ENCODE measurements at regions not wholly inside any gene's neighbourhood (a gene's known extent, or its start where the extent isn't known, plus 50 kb on each side); places are given as distances from the start of the nearest gene placed in this dataset.

DNA sequence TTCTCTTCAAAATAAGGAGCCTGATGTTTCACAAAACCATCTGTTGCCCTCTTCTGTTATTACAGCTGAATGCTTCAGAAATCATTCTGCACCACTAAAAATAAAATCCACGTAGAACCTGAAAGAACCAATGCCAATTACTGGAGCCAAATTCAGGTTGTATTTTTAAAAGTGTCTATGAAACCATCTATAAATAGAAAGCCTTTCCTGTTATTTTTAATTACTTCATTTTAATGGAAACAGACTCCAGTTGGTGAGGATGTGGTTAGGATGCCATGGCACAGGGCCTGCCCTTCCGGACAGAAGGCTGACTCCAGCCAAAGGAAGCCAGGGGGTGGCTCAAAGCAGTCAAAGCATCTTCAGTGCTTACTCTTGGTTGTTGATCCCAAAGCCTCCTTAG is 119.8 kb downstream of the TENT4A start:
- DNase-seq, result no peak

DNA sequence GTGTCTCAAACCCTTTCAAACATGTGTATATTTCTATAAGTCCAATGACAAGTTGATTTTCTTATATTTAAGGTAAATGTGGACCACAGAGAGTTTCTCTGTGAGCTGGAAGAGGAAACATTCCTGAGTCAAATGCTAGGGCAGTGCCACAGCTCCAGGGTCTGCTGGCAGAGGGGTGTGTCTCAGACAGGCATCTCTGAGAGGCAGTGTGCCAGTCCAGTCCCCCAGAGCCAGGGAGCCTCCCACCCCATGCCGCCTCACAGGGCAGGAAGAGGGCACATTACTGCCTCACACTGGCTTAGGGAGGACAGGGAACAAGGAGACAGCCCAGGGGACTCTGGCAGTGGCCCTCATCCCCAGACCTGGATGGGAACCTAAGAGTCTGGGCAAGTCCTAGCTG is 120.2 kb downstream of the TENT4A start:
- no peak for DNase-seq

DNA sequence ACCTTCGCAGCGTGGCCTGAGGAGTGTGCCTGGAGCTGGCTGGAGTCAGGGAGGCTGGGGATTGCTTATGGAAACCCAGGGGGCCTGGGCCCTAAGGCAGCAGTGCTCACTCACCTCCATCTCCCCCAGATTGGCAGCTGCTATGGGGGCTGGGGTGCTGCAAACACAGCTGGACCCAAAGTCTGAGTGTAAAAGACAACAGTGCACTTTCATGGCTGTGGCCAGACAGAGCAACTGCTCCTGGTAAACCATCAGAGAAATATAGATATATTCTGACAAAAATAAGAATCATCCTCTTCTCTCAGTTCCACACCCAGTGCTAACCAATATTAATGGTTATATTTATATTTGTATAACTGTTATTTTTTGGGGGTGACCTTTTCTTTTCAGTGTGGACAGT is 123.9 kb downstream of the TENT4A start:
- DNase-seq, result no peak

DNA sequence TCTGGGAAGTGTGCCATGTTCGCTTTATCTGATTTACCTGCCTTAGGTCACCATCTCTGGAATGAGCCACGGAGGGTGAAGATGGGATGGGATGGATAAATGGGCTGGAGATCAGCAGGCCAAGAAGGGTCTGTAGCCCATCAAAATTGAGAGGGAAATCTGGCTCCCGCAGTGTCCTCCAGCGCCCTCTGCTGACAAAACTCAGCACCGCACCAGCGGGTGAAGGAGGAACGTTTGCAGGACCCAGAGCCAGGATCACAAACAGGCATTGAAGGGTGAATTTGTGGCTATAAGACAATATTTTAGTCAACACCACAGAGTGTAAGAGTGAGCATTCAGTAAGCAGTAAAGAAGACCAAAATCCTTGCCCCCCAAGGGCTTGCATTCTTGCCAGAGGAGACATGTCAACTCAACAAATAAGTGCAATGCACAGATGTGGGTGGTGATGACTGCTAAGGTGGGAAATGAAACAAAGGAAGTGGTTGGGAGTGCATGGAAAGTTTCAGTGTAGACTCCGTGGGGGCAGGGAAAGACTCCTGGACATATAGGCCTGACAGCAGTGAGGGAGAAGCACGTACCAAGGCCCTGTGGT is 124.4 kb downstream of the TENT4A start:
- no peak for DNase-seq

DNA sequence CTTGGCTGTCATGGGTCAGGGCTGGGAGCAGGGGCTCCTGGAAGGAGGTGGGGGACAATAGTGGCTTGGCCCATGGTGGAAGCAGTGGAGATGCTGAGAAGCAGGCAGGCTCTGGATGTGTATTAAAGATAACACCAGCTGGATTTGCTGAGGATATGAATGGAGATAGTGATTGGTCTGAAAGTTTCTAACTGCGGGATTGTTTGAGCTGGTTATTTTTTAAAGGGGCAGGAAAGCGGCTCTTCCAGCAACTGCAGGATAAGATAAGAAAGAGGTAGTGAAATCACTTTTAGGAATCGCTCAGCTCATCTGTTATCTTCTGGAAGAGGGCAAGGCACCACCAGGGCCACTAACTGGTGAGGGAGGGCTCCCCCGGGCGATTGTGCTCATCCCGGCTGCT is 125.5 kb downstream of the TENT4A start:
- no peak for DNase-seq

DNA sequence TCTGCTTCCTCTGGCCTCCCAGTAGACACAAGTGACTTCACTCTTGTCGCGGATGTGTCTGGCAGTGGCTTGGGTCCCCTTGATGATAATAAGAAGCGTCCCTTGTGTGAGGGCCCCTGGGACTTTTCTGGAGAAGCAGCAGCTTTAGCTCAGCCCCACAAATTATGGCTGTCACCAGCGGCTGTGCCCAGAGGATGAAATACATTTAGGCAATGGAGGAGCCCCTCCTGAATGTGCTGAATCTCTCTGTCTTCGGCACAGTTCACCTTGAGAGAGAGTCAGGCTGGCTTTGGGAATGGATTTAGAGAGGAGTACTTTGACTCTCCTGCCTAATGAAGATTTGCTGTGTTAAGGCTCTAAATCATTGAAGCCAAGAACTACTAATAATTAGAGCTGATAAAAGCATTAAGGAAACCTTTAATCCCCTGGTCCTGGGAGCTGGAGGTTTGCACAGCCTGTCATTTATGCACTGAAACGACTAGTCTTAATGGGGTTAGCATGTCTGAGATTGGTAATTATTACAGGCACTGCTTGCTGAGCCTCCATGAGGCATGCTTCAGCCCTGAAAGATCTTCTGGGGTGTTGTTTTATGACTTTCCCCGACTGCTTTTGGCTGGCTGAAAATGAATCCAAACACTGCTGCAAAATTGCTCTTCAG is 127.0 kb downstream of the TENT4A start:
- no peak for DNase-seq

DNA sequence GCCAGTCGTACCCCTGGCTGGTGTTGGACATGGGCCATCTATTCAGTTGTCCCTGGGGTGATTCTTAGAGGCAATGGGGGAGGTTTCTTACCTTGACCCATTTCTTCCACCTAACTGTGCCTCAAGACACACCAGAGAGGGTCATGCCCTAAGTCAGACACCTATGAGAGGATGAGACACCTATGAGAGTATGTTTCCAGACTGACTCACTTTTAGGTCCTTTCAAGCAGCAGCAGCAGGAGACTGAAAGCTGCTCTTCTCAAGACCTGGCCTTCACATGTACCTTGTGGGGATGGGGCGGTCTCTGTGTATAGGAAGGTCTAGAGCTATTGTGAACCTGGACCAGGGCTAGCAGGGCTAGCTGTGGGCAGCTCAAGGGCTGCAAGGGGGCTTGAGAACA is 130.1 kb downstream of the TENT4A start:
- DNase-seq, result no peak

DNA sequence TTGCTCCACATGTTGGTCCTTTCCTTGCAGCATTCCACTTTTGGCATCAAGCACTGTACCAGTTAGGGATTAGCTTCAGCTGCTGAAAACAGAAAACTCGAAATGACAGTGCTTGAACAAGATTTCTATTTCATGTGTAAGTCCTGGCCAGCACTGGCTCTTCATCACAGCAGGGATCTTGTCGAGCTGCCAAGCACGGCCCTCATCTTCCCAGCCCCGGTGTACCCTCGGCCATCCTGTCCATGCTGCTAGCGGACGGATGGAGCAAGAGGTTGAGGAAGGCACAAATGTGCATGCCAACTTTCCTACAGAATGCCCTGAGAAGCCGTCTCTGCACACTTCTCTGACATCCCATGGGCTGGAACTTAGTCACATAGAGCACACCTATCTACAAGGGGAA is 130.6 kb downstream of the TENT4A start:
- no peak for DNase-seq

DNA sequence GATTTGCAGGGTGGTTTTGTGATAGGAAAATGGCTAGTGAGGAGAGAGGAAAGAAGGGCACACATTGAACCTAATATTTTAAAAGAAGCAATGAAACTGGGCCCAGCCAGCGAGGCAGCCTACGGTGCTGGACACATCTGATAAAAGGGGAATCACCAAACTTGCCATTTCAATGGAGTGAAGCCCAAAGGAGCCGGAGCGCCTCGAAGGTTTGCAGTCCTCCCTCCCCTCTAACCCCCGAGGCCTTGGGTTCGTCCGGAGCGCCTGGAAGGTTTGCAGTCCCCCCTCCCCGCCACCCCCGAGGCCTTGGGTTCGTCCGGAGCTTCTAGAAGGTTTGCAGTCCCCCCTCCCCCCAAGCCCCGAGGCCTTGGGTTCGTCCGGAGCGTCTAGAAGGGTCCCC is 132.6 kb downstream of the TENT4A start:
- no peak for DNase-seq

DNA sequence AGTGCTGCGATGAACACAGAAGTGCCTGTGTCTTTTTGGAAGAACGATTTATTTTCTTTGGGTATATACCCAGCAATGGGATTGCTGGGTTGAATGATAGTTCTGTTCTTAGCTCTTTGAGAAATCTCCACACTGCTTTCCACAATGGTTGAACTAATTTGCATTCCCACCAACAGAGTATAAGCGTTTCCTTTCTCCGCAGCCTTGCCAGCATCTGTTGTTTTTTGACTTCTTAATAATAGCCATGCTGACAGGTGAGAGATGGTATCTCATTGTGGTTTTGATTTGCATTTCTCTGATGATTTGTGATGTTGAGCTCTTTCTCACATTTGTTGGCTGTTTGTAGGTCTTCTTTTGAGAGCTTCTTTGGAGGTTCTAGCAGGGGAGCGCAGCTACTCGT is 134.6 kb downstream of the TENT4A start:
- no peak for DNase-seq

DNA sequence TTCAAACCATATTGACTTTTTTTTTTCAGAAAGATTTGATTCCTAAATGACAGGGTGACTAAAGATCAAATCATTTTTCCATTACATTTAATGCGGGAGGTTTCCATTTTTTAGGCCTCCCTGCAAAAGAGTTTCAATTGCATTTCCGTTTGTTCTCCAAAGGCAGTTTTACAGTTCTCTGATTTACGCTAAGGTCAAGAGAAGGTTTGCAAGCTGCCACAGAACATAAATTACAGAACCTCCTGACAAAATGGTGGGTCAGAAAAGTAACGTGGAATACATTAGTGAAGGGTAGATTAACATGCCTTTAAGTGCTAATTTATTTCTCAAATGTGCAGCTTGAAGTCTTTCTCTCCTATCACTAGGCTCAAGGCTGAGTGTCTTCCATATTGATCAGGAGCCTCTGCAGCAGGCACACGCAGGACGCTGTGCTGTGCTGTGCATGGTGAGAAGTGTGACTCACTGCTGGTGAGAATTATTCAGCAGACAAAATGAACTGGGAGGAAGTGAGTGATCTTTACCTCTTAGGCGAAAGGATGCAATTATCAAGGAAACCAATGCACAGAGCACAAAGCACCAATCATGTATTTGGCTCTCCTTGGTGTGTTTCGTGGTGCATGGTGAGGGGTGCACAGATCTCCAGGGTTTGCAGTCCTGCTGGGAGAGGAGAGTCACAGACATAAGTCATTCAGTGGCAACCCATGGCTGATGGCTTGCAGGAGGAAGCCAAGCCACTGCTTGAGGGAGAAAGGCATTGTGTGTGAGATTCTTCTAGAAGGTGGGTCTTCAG is 136.3 kb downstream of the TENT4A start:
- DNase-seq, result no peak

DNA sequence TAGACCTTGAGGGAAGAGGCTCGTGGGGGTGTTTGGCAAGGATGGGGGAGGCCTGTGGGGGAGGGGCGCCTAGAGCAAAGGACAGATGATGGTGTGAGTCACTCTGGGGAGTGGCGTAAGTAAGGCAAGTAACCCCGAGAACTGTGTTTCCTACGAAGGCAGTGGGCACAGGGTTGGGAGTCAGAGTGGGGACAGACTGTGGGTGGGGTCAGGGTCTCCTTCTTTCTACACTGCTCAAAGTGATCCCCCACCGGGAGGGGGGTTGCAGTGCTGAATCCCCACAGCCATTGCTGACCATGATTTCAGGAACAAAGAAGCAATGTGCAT is 136.8 kb downstream of the TENT4A start:
- no peak for DNase-seq

DNA sequence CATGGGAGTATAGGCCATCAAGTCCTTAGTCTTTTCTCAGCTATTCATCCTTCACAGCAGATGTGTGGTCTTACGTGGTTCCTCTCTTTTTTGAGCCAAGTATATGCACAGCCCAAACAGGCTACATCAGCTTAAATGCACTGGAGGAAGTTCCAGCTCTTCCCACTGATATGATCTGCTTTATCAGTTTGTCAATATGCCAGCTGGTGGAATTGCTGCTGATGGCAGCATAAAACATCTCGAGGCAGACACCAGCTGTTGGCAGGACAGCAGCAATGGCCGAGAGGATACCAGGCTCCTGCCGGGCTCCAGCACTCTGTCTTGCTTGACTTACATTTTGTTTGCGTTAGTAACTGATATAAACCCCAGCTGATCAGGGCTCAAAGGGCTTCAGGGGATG is 143.4 kb downstream of the TENT4A start:
- no peak for DNase-seq

DNA sequence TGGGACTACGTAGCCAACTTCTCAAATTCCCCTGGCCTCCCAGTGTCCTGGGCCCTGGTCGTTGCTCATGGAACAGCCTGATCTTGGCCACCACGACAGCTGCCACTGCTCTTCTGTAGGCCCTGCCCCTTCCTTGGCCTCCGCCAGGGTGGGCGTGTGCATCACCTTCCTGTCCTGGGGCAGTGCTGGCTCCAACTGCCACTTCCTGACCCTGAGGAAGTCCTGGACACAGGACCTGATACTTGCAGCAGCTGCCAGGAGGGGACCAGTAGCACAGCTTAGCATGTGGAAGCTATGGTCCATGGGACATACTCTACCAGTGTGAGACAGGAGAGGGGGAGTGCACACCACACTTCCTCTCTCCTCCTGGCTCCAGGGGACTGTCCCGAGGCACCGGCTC is 145.2 kb downstream of the TENT4A start:
- no peak for DNase-seq

DNA sequence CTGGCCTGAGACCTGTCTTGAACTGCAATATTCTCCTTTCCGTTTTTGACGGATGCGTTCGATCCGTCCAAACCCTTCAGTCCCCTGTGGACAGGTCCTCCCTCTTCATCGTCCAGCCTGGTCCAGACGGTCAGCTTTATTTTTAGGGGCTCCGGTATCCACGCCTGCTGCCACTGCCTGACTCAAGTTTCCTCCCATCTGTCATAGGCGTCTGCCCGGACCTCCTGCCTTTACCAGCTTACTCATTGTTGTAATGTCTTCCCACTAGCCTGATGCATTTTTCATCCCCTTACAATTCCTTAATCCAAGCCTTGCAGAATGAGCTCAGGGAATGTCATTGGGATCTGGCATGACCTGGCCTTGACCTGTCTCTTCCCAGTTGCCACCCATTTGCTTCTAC is 145.8 kb downstream of the TENT4A start:
- no peak for DNase-seq

DNA sequence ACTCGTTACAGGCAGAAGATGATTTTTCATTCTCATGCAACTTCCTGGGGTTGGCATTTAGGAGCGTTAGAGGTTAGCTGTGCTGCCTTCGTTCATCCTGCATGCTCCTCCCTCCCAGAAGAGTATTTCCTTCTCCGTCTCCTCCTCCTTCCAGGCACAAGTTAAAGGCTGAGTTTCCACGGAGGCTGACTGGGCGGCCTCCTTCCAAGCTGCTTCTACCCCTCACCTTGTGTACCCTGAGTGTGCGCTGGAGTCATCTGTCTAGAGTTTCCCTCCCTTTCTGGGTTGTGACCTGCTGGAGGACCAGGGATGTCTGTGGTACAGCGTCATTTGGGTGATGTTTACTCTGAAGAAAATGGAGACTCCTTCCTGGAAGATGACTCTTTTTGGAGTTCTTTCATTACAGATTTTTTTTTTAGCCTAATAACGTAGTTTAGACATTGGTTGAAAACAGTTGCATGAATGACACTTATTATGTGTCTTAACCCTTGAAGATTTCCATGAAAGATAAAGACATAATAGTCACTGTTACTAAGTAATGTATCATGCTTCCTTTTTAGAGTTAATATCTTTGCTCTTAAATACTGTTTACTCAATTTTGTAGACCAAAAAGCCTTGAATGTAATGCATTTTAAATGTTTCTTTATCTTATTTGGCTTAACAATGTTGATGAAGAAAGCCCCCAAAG is 146.9 kb downstream of the TENT4A start:
- DNase-seq, result no peak

DNA sequence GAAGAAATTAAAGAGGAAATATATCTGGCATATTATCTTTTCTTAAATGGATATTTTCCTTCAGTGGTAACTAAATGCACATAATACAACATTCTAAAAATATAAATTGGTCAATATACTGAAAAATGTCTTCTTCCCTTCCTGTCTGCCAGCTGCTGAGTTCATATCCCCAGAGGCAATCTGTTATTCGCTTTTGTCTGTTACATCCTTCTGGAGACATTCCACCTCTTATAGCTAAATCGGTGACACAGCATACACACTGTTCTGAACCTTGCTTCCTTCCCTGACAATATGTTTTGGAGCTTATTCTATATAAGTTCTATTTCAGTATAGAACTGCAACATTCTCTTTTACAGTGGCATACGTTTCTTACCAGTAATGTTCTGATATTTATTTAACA is 147.8 kb downstream of the TENT4A start:
- DNase-seq, result no peak

DNA sequence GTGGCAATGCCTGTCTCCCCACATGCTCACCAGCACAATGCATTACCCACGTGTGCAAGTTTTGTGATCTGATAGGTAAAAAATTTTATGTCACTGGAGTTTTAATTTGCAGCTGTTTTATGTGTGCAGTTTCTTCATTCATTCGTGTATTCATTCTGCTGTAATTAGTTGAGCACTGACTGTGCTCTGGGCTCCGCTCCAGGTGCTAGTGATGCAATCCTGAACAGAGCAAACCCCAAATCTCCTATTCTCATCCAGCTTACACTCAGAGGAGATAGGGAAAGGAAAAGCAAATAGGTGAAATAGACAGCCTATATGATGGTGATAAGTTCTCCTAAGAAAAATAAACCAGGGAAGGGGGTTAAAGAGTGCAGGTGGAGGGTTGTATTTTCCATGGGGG is 148.4 kb downstream of the TENT4A start:
- DNase-seq, result no peak

DNA sequence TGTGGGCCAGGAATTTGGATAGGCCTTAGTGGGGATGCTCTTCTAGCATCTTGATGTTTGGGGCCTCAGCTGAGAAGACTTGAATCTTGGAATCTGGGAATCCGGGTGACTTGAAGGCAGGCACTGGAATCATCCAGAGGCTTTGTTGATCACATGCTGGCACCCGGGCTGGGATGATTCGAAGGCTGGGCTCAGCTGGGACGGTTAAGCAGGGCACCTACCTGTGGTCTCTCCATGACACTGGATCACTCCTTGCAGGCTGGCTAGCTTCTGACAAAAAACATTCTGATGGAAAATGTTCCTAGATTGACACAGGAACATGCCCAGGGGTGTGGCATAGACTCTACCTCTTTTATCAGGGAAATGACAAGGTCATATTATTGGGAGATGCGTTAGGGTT is 149.1 kb downstream of the TENT4A start:
- no peak for DNase-seq

DNA sequence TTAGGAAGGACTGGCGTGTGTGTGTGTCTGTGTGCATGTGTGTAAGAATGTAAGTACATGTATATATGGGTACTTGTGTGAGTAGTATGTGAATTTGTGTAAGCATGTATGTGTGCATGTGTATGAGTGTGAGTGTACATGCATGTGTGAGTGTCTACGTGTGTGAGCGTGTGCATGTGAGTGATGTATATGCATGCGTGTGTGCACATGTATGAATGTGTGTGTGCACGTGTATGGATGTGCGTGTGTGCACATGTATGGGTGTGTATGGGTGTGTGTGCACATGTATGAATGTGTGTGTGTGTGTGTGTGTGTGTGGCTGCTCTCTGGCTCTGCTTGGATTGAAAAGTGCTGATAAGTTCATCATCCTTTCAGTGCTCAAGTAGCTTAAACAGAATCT is 154.5 kb downstream of the TENT4A start:
- no peak for DNase-seq

DNA sequence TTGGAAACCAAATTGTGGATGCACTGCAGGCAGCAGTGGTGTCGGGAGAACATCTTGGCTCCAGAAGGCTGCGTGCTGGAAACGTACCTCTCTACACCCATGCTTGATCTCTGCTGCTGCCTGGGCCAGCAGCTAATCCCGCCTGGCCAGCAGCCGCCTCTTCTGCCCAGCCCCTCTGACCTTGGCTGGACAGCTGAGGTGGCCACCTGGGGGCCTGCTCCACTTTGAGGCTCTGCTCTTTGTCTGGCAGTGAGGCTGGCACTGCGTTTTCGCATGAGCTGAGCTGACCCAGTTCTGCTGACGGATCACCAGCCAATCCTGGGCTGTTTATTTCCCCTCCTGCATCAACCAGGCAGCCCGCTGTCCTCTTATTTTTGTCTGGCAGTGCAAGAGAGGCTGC is 154.9 kb downstream of the TENT4A start:
- DNase-seq, result no peak

DNA sequence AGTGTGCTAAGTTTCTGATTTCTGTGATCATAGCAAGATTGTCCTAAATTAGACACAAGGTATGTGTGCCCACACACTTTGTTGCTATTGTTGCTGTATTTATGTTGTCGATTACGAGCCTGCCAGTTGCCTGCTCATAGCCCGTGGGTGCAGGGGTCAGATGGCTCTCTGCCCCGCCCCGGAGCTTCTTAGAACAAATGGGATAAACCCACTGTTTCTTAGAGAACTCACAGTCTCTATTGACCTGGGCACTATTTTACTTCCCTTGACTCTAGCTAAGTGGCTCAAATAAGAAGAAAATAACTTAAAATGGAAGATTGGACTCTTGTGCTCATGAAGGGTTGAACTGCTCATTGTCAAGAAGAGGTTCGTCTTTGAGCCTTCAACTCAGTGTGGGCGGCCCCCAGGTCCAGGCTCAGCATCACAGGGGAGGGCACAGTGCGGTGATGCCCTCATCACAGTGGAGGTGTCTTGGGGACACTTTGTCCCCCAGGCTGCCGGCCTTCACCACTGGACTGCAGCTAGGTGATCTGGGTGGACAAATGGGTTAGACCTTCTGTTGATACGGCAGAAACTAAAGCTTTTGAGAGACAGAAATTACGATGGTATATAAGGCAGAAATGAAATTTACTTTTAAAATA is 155.5 kb downstream of the TENT4A start:
- DNase-seq, result no peak

DNA sequence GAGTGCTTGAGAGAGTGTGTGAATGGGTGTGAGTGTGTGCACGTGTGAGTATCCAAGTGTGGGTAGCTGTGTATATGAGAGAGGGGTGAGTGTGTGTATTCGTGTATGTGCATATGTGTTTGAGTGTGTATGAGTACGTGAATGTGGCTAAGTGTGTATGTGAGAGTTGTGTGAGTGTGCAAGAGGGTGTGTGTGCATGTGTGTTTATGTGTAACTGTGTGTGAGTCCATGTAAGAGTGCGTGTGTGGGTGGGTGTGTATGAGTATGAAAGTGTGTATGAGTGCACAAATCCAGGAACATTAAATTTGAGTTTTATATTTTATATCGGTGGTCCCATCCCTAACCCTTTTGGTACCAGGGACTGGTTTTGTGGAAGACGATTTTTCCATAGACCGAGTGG is 156.4 kb downstream of the TENT4A start:
- no peak for DNase-seq

All from NCI-H2227 treated with DMSO at 0.1 percent for 48 hours (cell line).